WTC11 (cell line): ENCODE measurements at regions not wholly inside any gene's neighbourhood (a gene's known extent, or its start where the extent isn't known, plus 50 kb on each side); places are given as distances from the start of the nearest gene placed in this dataset.

Source experiments
- ATAC-seq: fragments of 200-7000 bp; cut with Tn5 transposase; 2 replicates; pipeline ENCODE4 v1.10.0; 2021; ENCODE audit warnings: mild to moderate bottlenecking, moderate library complexity
- CTCF ChIA-PET: fragments of 300-600 bp; sonication (Branson Sonifier 250); formaldehyde crosslinking; loops from one replicate; lab custom pipeline; 2021; ENCODE audit warnings: antibody characterized with exemption; lab: Charles Lee
- POLR2A ChIA-PET: fragments of 350-600 bp; sonication (Branson Sonifier 250); formaldehyde crosslinking; loops from one replicate; lab custom pipeline; 2021; ENCODE audit warnings: antibody characterized with exemption; lab: Charles Lee
- DNase-seq: peaks from one replicate; pipeline ENCODE4 v3.0.0; 2021; ENCODE audit warnings: low spot score
- H3K27ac Mint-ChIP-seq: 2 replicates; pipeline ENCODE4 v1.8.0; 2021; ENCODE audit warnings: mixed read lengths
- H3K27me3 Mint-ChIP-seq: 2 replicates; pipeline ENCODE4 v1.8.0; 2021; ENCODE audit warnings: low read depth, mild to moderate bottlenecking, moderate library complexity, mixed read lengths
- H3K36me3 Mint-ChIP-seq: 2 replicates; pipeline ENCODE4 v1.8.0; 2021; ENCODE audit warnings: mixed read lengths
- H3K4me1 Mint-ChIP-seq: 2 replicates; pipeline ENCODE4 v1.8.0; 2022; ENCODE audit warnings: mixed read lengths
- H3K4me3 Mint-ChIP-seq: 2 replicates; pipeline ENCODE4 v1.8.0; 2021; ENCODE audit warnings: mild to moderate bottlenecking, moderate library complexity, mixed read lengths
- H3K9me3 Mint-ChIP-seq: 2 replicates; pipeline ENCODE4 v1.8.0; 2021; ENCODE audit warnings: mixed read lengths
- AR ChIP-seq: fragments of 250-450 bp; sonication (Bioruptor Pico); IDR thresholded peaks from 2 replicates; pipeline ENCODE4 v1.9.0; 2021; ENCODE audit warnings: mild to moderate bottlenecking
- ATF2 ChIP-seq: sonication (generic); formaldehyde crosslinking; IDR thresholded peaks from 2 replicates; pipeline ENCODE4 v1.8.1; 2022; ENCODE audit warnings: low read depth, missing genetic modification reagents, borderline replicate concordance
- CBFB ChIP-seq: sonication (generic); formaldehyde crosslinking; IDR thresholded peaks from 2 replicates; pipeline ENCODE4 v1.8.1; 2022; ENCODE audit warnings: mild to moderate bottlenecking, low read depth, missing genetic modification reagents
- CDX4 ChIP-seq: fragments of 250-450 bp; sonication (Bioruptor Pico); IDR thresholded peaks from 2 replicates; pipeline ENCODE4 v1.9.0; 2021; ENCODE audit warnings: moderate library complexity, mild to moderate bottlenecking, inconsistent platforms, borderline replicate concordance
- CREB1 ChIP-seq: sonication (generic); formaldehyde crosslinking; IDR thresholded peaks from 2 replicates; pipeline ENCODE4 v1.8.0; 2023; ENCODE audit warnings: mild to moderate bottlenecking, missing genetic modification reagents
- CTCF ChIP-seq: fragments of 200-600 bp; IDR thresholded peaks from 2 replicates; pipeline ENCODE4 v1.8.0; 2022; ENCODE audit warnings: antibody characterized with exemption
- E2F1 ChIP-seq: sonication (generic); formaldehyde crosslinking; IDR thresholded peaks from 2 replicates; pipeline ENCODE4 v1.8.0; 2022; ENCODE audit warnings: mild to moderate bottlenecking, missing genetic modification reagents
- E2F4 ChIP-seq: sonication (generic); formaldehyde crosslinking; IDR thresholded peaks from 2 replicates; pipeline ENCODE4 v1.8.1; 2022; ENCODE audit warnings: low read depth, mild to moderate bottlenecking, moderate library complexity, missing genetic modification reagents, borderline replicate concordance
- EMX1 ChIP-seq: fragments of 250-450 bp; sonication (Bioruptor Pico); IDR thresholded peaks from 2 replicates; pipeline ENCODE4 v1.8.0; 2021; ENCODE audit warnings: mild to moderate bottlenecking
- ERG ChIP-seq: fragments of 250-450 bp; sonication (Bioruptor Pico); IDR thresholded peaks from 2 replicates; pipeline ENCODE4 v1.8.0; 2021; ENCODE audit warnings: mild to moderate bottlenecking
- FOXK1 ChIP-seq: sonication (generic); formaldehyde crosslinking; IDR thresholded peaks from 2 replicates; pipeline ENCODE4 v1.8.0; 2022; ENCODE audit warnings: mild to moderate bottlenecking, moderate library complexity, missing genetic modification reagents
- JAZF1 ChIP-seq: fragments of 250-450 bp; sonication (Bioruptor Pico); IDR thresholded peaks from 2 replicates; pipeline ENCODE4 v1.9.0; 2021; ENCODE audit warnings: moderate library complexity, mild to moderate bottlenecking, inconsistent platforms
- MAX ChIP-seq: sonication (generic); formaldehyde crosslinking; IDR thresholded peaks from 2 replicates; pipeline ENCODE4 v1.8.0; 2022; ENCODE audit warnings: mild to moderate bottlenecking, missing genetic modification reagents
- SOX15 ChIP-seq: fragments of 250-450 bp; sonication (Bioruptor Pico); IDR thresholded peaks from 2 replicates; pipeline ENCODE4 v1.9.0; 2021; ENCODE audit warnings: mild to moderate bottlenecking
- STAT6 ChIP-seq: sonication (generic); formaldehyde crosslinking; conservative IDR thresholded peaks from 2 replicates; pipeline ENCODE4 v1.8.1; 2023; ENCODE audit warnings: mild to moderate bottlenecking, low read depth, missing genetic modification reagents, moderate library complexity
- ZMAT4 ChIP-seq: fragments of 250-450 bp; sonication (Bioruptor Pico); IDR thresholded peaks from 2 replicates; pipeline ENCODE4 v1.9.0; 2021; ENCODE audit warnings: mild to moderate bottlenecking
- ZNF121 ChIP-seq: sonication (generic); formaldehyde crosslinking; IDR thresholded peaks from 2 replicates; pipeline ENCODE4 v1.8.0; 2023; ENCODE audit warnings: missing genetic modification reagents
- ZNF281 ChIP-seq: sonication (generic); formaldehyde crosslinking; IDR thresholded peaks from 2 replicates; pipeline ENCODE4 v1.8.0; 2023; ENCODE audit warnings: mild to moderate bottlenecking, missing genetic modification reagents

- TF ChIP-seq ERG (CRISPR knock-in tag) (no peak), CDX4 (CRISPR knock-in tag) (no peak), CBFB (no peak), ATF2 (CRISPR knock-in tag) (no peak), E2F4 (CRISPR knock-in tag) (no peak), E2F1 (CRISPR knock-in tag) (no peak), JAZF1 (CRISPR knock-in tag) (no peak), MAX (CRISPR knock-in tag) (no peak), SOX15 (CRISPR knock-in tag) (no peak), FOXK1 (CRISPR knock-in tag) (no peak)
These were observed 210.9 kb downstream of the TEX36 start (continued) for GRCh38 chr10:125472010-125472607.

- no peak overlapping the region for H3K4me3 Mint-ChIP-seq
- no peaks in the 10 kb centered on the region for H3K27me3 Mint-ChIP-seq
- H3K36me3 Mint-ChIP-seq: no peaks in the 10 kb centered on the region
- no peak for DNase-seq
- H3K4me1 Mint-ChIP-seq: no peaks in the 10 kb centered on the region
- no peaks in the 10 kb centered on the region for H3K9me3 Mint-ChIP-seq
- ATAC-seq: no peak
- CTCF ChIA-PET: no interaction called here
- POLR2A ChIA-PET: no interaction called here
- H3K27ac Mint-ChIP-seq: no peak overlapping the region
- TF ChIP-seq CTCF (no peak), ZNF281 (CRISPR knock-in tag) (no peak), FOXK1 (CRISPR knock-in tag) (no peak), ZNF121 (CRISPR knock-in tag) (no peak), AR (CRISPR knock-in tag) (no peak), EMX1 (CRISPR knock-in tag) (no peak), STAT6 (CRISPR knock-in tag) (no peak), CREB1 (no peak), ZMAT4 (CRISPR knock-in tag) (no peak)
These were observed 214.7 kb downstream of the TEX36 start for GRCh38 chr10:125468278-125468677.
